ENCODE measurements at regions not wholly inside any gene's neighbourhood (a gene's known extent, or its start where the extent isn't known, plus 50 kb on each side); places are given as distances from the start of the nearest gene placed in this dataset.

DNA sequence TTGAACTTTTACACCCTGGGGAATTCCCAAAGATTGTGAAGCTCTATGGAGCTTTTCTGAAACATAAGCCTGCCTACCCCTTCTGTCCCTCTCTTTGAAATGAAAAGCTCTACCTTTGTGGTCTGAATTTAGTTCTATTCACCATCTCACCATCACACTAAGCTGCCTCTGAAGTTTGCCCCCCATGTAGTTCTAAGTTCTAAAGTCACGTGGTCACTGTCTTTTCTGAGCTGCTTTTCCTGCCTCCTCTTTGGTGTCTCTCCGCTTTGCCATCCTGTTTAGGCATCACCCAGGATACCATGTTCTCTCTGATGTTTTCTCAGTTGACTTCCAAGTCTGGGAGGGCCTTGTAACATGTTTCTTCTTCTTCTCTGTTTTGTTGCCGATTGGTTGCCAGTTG lies 2206.6 kb downstream of the MAT2B start:
- TF ChIP-seq CTCF (IDR thresholded peaks at IDR 0.05; ENCODE audit: insufficient read depth, low read length, poor library complexity, severe bottlenecking) (no peak), EZH2phosphoT487 (conservative IDR thresholded peaks at IDR 0.05; ENCODE audit: low read length) (no peak)

Measured in SU-DHL-6 (cell line).